PC-9 (cell line): ENCODE measurements at regions not wholly inside any gene's neighbourhood (a gene's known extent, or its start where the extent isn't known, plus 50 kb on each side); places are given as distances from the start of the nearest gene placed in this dataset.

Experiments used
- BruUV-seq: library from RNA; stranded (reverse); fragments of 400-500 nt; replicated peaks from 2 replicates; lab custom pipeline; 2021; lab: Mats Ljungman, UMichigan
- CTCF ChIA-PET: fragments of 300-600 bp; sonication (Branson Sonifier 250); formaldehyde crosslinking; loops from one replicate; lab custom pipeline; 2022; ENCODE audit warnings: antibody characterized with exemption; lab: Charles Lee
- POLR2A ChIA-PET: fragments of 300-600 bp; sonication (Branson Sonifier 250); formaldehyde crosslinking; loops from one replicate; lab custom pipeline; 2022; ENCODE audit warnings: antibody characterized with exemption; ENCODE audit not compliant: unreplicated experiment; lab: Charles Lee
- DNase-seq, 2 experiments: peaks; one replicate each; pipeline versions ENCODE4 v3.0.0 to v3.0.0-alpha.2; 2015 to 2022; ENCODE audit warnings: mixed read lengths in 1 of 2
- H2AFZ ChIP-seq: fragments of 200-600 bp; sonication (generic); 2 replicates; pipeline ENCODE4 v1.8.1; 2017; ENCODE audit warnings: antibody characterized with exemption
- H3F3A ChIP-seq: fragments of 200-600 bp; sonication (generic); 2 replicates; pipeline ENCODE4 v1.8.1; 2017; ENCODE audit warnings: antibody characterized with exemption, mild to moderate bottlenecking, low read depth; ENCODE audit not compliant: insufficient read depth
- H3K27ac ChIP-seq: fragments of 200-600 bp; sonication (generic); 2 replicates; pipeline ENCODE4 v1.6.1; 2016; ENCODE audit warnings: mixed run types
- H3K27me3 ChIP-seq: fragments of 200-600 bp; sonication (generic); 2 replicates; pipeline ENCODE4 v1.6.1; 2016; ENCODE audit warnings: low read depth, mixed run types; ENCODE audit not compliant: insufficient read depth
- H3K36me3 ChIP-seq: fragments of 200-600 bp; sonication (generic); 2 replicates; pipeline ENCODE4 v1.6.1; 2016; ENCODE audit warnings: low read depth, mixed run types
- H3K4me1 ChIP-seq: fragments of 200-600 bp; sonication (generic); replicated peaks from 2 replicates; pipeline ENCODE4 v1.6.1; 2016; ENCODE audit warnings: mixed run types; ENCODE audit not compliant: insufficient read depth
- H3K4me2 ChIP-seq: fragments of 200-600 bp; sonication (generic); 2 replicates; pipeline ENCODE4 v1.6.1; 2017; ENCODE audit warnings: mixed run types
- H3K4me3 ChIP-seq: fragments of 200-600 bp; sonication (generic); 2 replicates; pipeline ENCODE4 v1.6.1; 2016; ENCODE audit warnings: mixed run types
- H3K79me2 ChIP-seq: fragments of 200-600 bp; sonication (generic); 2 replicates; pipeline ENCODE4 v1.6.1; 2017; ENCODE audit warnings: low read depth, mixed run types
- H3K9me2 ChIP-seq: fragments of 200-600 bp; sonication (generic); 2 replicates; pipeline ENCODE4 v1.8.1; 2017; ENCODE audit warnings: mild to moderate bottlenecking; ENCODE audit not compliant: insufficient read depth
- H3K9me3 ChIP-seq: fragments of 200-600 bp; sonication (generic); 2 replicates; pipeline ENCODE4 v1.8.1; 2016; ENCODE audit warnings: low read depth; ENCODE audit not compliant: insufficient read depth
- H4K20me1 ChIP-seq: fragments of 200-600 bp; sonication (generic); 2 replicates; pipeline ENCODE4 v1.8.1; 2017; ENCODE audit not compliant: insufficient read depth
- CTCF ChIP-seq: fragments of 200-600 bp; sonication (generic); conservative IDR thresholded peaks from 2 replicates; pipeline ENCODE4 v1.6.1; 2017; ENCODE audit warnings: mixed run types, antibody characterized with exemption, mild to moderate bottlenecking, moderate library complexity
- EZH2 ChIP-seq: fragments of 200-600 bp; sonication (generic); IDR thresholded peaks from 2 replicates; pipeline ENCODE4 v1.8.0; 2017; ENCODE audit warnings: antibody characterized with exemption, low read depth
- intact Hi-C: fragments of 100-400 bp; cut with micrococcal nuclease; formaldehyde crosslinking; loops from one replicate; pipeline ENCODE4 v1.10.0; 2022; ENCODE audit not compliant: unreplicated experiment

GRCh38 chr7:84790882-84791281 lies 396.0 kb downstream of the SEMA3D start:
- Histone ChIP-seq H3K9me2 (no peaks in the 10 kb centered on the region), H3K4me2 (no peak overlapping the region), H3K36me3 (no peaks in the 10 kb centered on the region), H3K4me3 (no peak overlapping the region), H2AFZ (no peak overlapping the region), H3K4me1 (no peaks in the 10 kb centered on the region), H3K27ac (no peak overlapping the region), H3F3A (no peaks in the 10 kb centered on the region), H3K27me3 (no peaks in the 10 kb centered on the region), H3K9me3 (no peaks in the 10 kb centered on the region), H3K79me2 (no peaks in the 10 kb centered on the region), H4K20me1 (no peaks in the 10 kb centered on the region)
- POLR2A ChIA-PET: no interaction called here
- intact Hi-C loops: no loop called here
- DNase-seq: no peak
- CTCF ChIA-PET: no interaction called here
- no TSS peak for BruUV-seq
- TF ChIP-seq EZH2 (no peak), CTCF (no peak)

- Histone ChIP-seq H2AFZ (no peak overlapping the region), H4K20me1 (no peaks in the 10 kb centered on the region), H3F3A (no peaks in the 10 kb centered on the region), H3K27me3 (no peaks in the 10 kb centered on the region), H3K4me1 (no peaks in the 10 kb centered on the region), H3K79me2 (no peaks in the 10 kb centered on the region), H3K27ac (no peak overlapping the region), H3K4me3 (no peak overlapping the region), H3K9me3 (no peaks in the 10 kb centered on the region), H3K36me3 (no peaks in the 10 kb centered on the region), H3K9me2 (no peaks in the 10 kb centered on the region), H3K4me2 (no peak overlapping the region)
- ChIA-PET POLR2A (no interaction called here), CTCF (no interaction called here)
- no TSS peak for BruUV-seq
- intact Hi-C loops: no loop called here
- no peak for DNase-seq
- TF ChIP-seq EZH2 (no peak), CTCF (no peak)
Observed at GRCh38 chr7:84786073-84786472, 400.8 kb downstream of the SEMA3D start.

GRCh38 chr7:84784450-84784849 lies 402.4 kb downstream of the SEMA3D start:
- Histone ChIP-seq H2AFZ (no peak overlapping the region), H3K27me3 (no peaks in the 10 kb centered on the region), H4K20me1 (no peaks in the 10 kb centered on the region), H3K9me3 (no peaks in the 10 kb centered on the region), H3K27ac (no peak overlapping the region), H3K79me2 (no peaks in the 10 kb centered on the region), H3K9me2 (no peaks in the 10 kb centered on the region), H3K36me3 (no peaks in the 10 kb centered on the region), H3K4me2 (no peak overlapping the region), H3K4me3 (no peak overlapping the region), H3F3A (no peaks in the 10 kb centered on the region), H3K4me1 (no peaks in the 10 kb centered on the region)
- intact Hi-C loops: no loop called here
- ChIA-PET CTCF (no interaction called here), POLR2A (no interaction called here)
- DNase-seq: no peak
- BruUV-seq: no TSS peak
- TF ChIP-seq EZH2 (no peak), CTCF (no peak)
